Liver (tissue), 3 donors: ENCODE measurements at regions not wholly inside any gene's neighbourhood (a gene's known extent, or its start where the extent isn't known, plus 50 kb on each side); places are given as distances from the start of the nearest gene placed in this dataset.

Experiments used
- EGR1 ChIP-seq, 2 donors: IDR thresholded peaks; 2 replicates each; pipeline ENCODE4 v1.6.1; 2016 to 2018; ENCODE audit warnings: antibody characterized with exemption in 2 of 2, low read depth in 2 of 2
- FOXA1 ChIP-seq: IDR thresholded peaks from 2 replicates; pipeline ENCODE4 v1.6.1; 2016; ENCODE audit warnings: antibody characterized with exemption
- GABPA ChIP-seq, 2 donors: IDR thresholded peaks in 1 of 2; conservative IDR thresholded peaks in 1 of 2; 2 replicates each; pipeline ENCODE4 v1.6.1; 2016; ENCODE audit warnings: antibody characterized with exemption in 2 of 2, mild to moderate bottlenecking in 1 of 2, moderate library complexity in 1 of 2
- HNF4G ChIP-seq: IDR thresholded peaks from 2 replicates; pipeline ENCODE4 v1.6.1; 2016; ENCODE audit warnings: antibody characterized with exemption
- JUND ChIP-seq, 2 donors: IDR thresholded peaks; 2 replicates each; pipeline ENCODE4 v1.6.1; 2016; ENCODE audit warnings: antibody characterized with exemption in 2 of 2
- NR2F2 ChIP-seq: IDR thresholded peaks from 2 replicates; pipeline ENCODE4 v1.6.1; 2016; ENCODE audit warnings: antibody characterized with exemption
- RAD21 ChIP-seq, 2 donors: IDR thresholded peaks; 2 replicates each; pipeline ENCODE4 v1.6.1; 2016; ENCODE audit warnings: antibody characterized with exemption in 2 of 2, mild to moderate bottlenecking in 2 of 2
- RXRA ChIP-seq, 2 donors: IDR thresholded peaks; 2 replicates each; pipeline ENCODE4 v1.6.1; 2017 to 2018; ENCODE audit warnings: antibody characterized with exemption in 2 of 2, mild to moderate bottlenecking in 1 of 2
- SP1 ChIP-seq: IDR thresholded peaks from 2 replicates; pipeline ENCODE4 v1.6.1; 2018; ENCODE audit warnings: antibody characterized with exemption, mild to moderate bottlenecking
- TAF1 ChIP-seq: conservative IDR thresholded peaks from 2 replicates; pipeline ENCODE4 v1.6.1; 2016; ENCODE audit warnings: antibody characterized with exemption, mild to moderate bottlenecking
- ZBTB33 ChIP-seq: IDR thresholded peaks from 2 replicates; pipeline ENCODE4 v1.6.1; 2016; ENCODE audit warnings: antibody characterized with exemption
- TF ChIP-seq, protein P1 (sequence below): fragments of 150-350 bp; IDR thresholded peaks from 2 replicates; pipeline ENCODE4 v1.5.1; 2017; ENCODE audit warnings: improper control_type of control experiment, low read depth, low read length; ENCODE audit not compliant: missing input control
- TF ChIP-seq, protein P2 (sequence below): IDR thresholded peaks from 2 replicates; pipeline ENCODE4 v1.6.1; 2016; ENCODE audit warnings: antibody characterized with exemption
- TF ChIP-seq, protein P3 (sequence below): IDR thresholded peaks from 2 replicates; pipeline ENCODE4 v1.6.1; 2016; ENCODE audit warnings: antibody characterized with exemption, mild to moderate bottlenecking
- donor health status: healthy.
- donor health status: healthy.

DNA sequence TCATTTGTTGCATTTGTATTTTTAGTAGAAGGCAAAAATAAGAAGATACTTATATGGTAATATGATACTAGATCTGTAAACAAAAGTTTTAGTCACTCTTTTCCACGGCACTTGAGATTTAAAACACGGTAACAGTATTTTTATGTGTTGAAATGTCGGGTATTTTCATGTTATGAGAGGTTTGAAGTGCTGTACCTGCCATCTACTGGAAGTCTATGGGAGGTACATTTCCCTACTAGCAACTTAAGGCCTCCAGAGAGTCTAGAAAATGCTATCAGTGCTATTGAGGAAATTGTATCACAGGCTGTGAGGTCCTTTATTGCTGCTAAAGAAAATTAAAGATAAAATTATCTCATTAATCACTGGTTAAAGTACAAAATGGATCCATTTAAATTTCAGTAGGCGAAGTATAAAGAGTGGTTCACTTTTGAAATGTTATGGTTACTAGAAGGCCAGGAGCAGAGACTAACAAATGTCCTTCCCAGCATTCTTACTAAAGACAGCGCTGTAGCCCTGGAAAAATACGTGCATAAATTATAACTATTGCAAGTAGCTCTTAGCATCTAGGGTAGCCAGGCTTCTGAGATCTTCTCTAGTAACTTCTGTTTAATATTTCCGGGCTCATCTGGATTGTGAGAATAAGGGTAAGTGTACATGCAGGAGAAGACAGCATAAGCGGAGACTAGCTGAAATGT, 77.6 kb upstream of the PRKD1 start:
- TF ChIP-seq, protein P1, sequence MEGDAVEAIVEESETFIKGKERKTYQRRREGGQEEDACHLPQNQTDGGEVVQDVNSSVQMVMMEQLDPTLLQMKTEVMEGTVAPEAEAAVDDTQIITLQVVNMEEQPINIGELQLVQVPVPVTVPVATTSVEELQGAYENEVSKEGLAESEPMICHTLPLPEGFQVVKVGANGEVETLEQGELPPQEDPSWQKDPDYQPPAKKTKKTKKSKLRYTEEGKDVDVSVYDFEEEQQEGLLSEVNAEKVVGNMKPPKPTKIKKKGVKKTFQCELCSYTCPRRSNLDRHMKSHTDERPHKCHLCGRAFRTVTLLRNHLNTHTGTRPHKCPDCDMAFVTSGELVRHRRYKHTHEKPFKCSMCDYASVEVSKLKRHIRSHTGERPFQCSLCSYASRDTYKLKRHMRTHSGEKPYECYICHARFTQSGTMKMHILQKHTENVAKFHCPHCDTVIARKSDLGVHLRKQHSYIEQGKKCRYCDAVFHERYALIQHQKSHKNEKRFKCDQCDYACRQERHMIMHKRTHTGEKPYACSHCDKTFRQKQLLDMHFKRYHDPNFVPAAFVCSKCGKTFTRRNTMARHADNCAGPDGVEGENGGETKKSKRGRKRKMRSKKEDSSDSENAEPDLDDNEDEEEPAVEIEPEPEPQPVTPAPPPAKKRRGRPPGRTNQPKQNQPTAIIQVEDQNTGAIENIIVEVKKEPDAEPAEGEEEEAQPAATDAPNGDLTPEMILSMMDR = peak; percentile 67
- no peak for TF ChIP-seq ZBTB33
- no peak for TF ChIP-seq HNF4G
- TF ChIP-seq, protein P2, sequence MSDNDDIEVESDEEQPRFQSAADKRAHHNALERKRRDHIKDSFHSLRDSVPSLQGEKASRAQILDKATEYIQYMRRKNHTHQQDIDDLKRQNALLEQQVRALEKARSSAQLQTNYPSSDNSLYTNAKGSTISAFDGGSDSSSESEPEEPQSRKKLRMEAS = no peak
- TF ChIP-seq TAF1 = no peak
- no peak for TF ChIP-seq GABPA (IDR thresholded peaks at IDR 0.05 in 1 of 2, conservative IDR thresholded peaks at IDR 0.05 in 1 of 2)
- no peak for TF ChIP-seq RXRA (IDR thresholded peaks at IDR 0.05)
- no peak for TF ChIP-seq JUND (IDR thresholded peaks at IDR 0.05)
- no peak for TF ChIP-seq SP1
- TF ChIP-seq, protein P3, sequence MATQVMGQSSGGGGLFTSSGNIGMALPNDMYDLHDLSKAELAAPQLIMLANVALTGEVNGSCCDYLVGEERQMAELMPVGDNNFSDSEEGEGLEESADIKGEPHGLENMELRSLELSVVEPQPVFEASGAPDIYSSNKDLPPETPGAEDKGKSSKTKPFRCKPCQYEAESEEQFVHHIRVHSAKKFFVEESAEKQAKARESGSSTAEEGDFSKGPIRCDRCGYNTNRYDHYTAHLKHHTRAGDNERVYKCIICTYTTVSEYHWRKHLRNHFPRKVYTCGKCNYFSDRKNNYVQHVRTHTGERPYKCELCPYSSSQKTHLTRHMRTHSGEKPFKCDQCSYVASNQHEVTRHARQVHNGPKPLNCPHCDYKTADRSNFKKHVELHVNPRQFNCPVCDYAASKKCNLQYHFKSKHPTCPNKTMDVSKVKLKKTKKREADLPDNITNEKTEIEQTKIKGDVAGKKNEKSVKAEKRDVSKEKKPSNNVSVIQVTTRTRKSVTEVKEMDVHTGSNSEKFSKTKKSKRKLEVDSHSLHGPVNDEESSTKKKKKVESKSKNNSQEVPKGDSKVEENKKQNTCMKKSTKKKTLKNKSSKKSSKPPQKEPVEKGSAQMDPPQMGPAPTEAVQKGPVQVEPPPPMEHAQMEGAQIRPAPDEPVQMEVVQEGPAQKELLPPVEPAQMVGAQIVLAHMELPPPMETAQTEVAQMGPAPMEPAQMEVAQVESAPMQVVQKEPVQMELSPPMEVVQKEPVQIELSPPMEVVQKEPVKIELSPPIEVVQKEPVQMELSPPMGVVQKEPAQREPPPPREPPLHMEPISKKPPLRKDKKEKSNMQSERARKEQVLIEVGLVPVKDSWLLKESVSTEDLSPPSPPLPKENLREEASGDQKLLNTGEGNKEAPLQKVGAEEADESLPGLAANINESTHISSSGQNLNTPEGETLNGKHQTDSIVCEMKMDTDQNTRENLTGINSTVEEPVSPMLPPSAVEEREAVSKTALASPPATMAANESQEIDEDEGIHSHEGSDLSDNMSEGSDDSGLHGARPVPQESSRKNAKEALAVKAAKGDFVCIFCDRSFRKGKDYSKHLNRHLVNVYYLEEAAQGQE = no peak
- TF ChIP-seq RAD21 (IDR thresholded peaks at IDR 0.05) = peak; percentile 88
- no peak for TF ChIP-seq EGR1 (IDR thresholded peaks at IDR 0.05; ENCODE audit: low read depth in 2 of 2)
- TF ChIP-seq NR2F2 = no peak
- TF ChIP-seq FOXA1 = no peak
